GM18858 (cell line): ENCODE measurements at regions not wholly inside any gene's neighbourhood (a gene's known extent, or its start where the extent isn't known, plus 50 kb on each side); places are given as distances from the start of the nearest gene placed in this dataset.

ENCODE experiments used
- ATAC-seq: cut with Tn5 transposase; IDR thresholded peaks from one replicate; pipeline ENCODE4 v1.9.1; 2021; ENCODE audit not compliant: unreplicated experiment

DNA sequence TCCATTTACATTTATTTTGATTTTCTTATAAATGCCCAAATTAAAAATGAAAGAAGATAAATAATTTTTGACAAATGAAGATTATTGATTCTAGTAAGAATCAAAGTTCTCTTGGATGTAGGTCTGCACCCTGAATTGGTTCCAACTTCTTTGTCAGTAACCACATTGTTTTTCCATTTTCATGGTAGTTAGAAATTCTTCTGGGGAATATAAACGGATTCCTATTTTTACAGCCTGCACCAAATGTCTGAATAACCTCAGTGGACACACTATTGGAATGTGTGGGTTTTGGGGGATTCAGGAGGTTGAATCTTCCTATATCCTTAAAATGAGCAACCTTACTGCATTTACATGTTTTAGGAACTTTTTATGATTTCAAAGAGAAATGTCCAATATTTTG, 1085.3 kb upstream of the MAP3K7 start:
- no peak for ATAC-seq

- ATAC-seq: no peak
Observed at GRCh38 chr6:91669871-91670268, 1083.0 kb upstream of the MAP3K7 start.

DNA sequence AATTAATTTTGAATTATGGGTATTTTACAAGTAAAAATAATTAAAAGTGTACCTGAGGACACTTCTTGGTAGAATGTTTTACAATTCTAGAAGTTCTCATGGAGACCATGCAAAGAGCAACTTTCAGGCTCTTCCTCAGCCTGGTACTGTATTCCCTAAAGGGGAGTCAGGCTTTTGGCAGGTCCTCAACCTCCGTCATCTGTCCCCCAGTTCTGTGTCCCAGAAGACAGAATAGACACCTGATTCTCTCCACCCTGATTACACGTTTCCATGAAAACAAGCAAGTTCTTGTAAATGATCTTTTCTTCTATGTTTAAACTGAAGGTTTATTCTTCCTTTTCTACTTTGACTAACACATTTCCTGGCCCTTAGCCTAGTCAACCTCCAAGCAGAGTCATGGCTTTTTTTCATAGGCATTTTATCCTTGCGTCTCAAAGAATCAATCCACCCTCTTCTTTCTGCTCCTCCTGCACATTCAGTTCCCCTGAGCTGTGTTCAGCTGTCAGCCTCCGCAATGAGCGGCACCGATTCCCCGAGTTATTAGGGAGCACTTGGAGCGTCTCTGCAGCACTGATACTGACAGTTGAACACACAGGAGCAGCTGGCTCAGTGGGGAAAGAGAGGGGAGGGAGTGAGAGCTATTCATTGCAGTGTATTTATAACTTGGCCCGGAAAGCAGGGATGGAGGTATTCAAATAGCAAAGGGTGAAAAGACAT, 1082.4 kb upstream of the MAP3K7 start:
- ATAC-seq: no peak

DNA sequence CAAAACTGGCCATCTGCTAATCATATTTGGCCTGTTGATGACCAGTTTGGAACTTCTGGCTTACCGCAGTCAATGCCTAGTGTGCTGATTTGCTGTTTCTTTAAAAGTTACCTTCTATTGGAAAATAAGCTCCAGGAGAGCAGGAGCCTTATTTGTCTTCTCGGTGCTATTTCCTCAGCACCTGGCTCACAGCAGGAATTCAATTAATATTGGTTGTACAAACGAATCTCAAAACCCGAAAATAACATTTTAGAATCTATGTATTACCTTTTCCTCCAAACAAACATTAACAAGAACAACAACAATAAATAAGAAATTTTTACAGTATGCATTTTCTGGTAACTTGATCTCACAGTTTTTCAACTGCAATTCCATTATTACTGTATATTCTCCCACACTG, 1080.7 kb upstream of the MAP3K7 start:
- no peak for ATAC-seq

DNA sequence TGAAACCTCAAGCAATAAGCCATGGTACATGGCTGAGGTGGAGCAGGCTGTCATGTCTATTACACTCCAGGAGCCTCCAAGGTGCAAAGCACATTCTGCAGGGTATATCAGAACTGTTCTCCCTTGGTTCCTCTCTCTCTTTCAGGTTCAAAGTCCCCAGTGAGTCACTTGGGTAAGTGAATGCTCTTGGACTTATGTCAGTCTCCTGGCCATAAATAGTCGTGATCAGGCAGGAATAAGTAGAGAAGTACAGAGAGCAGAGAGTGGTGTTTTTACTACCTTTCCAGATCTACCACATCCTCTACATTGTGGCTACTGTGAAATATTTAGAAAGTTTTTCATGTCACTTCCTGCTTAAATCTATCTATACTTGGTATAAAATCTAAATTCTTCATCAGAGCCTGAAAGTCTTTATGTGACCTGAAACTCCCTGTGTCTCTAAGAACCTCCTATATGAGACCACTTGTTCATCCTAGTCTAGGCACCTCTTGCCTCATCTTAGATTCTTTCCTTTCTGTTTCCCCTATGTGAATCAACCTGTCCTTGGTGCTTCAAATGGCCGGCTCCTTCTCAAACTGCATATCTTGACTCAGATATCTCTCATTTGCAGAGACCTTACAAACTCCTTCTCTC, 1077.6 kb upstream of the MAP3K7 start:
- no peak for ATAC-seq

GRCh38 chr6:91660893-91661292, 1074.0 kb upstream of the MAP3K7 start:
- no peak for ATAC-seq

GRCh38 chr6:91659891-91660290, 1073.0 kb upstream of the MAP3K7 start:
- no peak for ATAC-seq

DNA sequence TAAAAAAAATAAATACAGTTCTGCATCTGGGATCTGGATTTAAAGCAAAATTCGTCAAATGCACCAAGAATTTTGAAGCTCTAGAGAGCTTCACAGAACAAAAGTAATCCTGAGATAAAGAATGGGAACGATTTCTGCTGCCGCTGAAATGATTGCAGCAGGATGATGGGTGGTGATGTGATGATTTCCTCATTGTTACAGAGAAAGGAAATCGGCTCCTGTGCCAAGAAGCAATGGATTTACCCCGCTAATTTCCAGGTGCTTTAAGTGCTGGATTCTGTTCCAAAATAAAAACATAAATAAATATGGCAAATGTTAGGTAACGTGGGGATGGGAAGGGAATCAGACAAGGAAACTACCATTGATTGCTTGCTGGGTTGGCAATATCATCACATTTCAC, 1067.9 kb upstream of the MAP3K7 start:
- ATAC-seq: no peak

DNA sequence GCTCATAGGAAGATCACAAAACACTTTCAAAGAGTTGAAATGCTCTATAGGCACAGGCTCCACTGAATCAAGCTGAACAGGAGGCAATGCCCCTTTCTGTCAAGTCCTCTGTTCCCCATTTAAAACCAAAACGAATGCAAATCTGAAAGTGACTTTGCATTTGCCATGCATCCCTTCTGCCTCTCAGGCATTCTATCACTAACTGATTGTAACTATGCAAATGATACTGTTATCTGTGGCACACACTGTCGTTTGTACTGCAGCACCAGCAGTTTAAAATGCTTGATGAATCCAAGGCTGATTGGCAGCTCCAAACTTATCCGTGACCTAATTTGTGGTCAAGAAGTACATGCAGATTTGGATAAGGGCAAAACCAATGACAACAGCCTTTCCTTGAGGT, 1067.5 kb upstream of the MAP3K7 start:
- no peak for ATAC-seq

DNA sequence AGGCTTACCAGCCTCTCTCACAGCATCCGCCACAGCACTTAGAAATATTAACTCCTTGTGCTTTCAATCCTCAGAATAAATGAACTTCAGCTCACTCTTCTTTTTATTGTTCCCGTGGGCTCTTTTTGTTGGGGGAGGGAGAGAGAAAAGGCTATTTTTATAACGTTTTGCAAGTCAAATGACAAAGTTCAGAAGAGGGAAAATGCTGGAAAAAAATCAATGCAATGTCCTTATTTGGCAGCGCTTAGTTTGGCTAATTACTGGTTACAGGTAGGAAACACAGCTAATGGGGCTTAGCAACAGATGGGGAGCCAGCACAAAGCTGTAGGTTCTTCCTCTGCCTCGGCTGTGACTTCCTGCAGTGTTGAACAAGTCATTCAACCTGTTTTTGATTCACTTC, 1067.0 kb upstream of the MAP3K7 start:
- ATAC-seq: no peak

GRCh38 chr6:91653076-91653723, 1066.3 kb upstream of the MAP3K7 start:
- no peak for ATAC-seq

DNA sequence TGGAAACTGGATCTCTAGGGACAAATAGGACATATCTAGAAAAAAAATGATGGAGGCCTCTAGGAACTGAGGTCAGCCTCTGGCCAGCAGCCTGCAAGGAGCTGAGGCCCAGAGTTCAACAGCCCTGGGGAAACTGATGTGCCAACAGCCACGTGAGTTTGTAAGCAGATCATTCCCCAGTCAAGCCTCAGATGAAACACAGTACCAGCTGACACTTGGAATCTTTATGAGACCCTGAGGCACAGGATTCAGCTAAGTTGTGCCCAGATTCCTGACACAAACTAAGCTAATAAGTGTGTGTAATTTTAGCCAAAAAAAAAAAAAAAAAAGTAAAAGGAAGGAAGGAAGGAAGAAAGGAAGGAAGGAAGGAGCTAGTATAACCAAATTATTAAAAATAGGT, 1059.8 kb upstream of the MAP3K7 start:
- no peak for ATAC-seq

- ATAC-seq: no peak
Observed at GRCh38 chr6:91645811-91646210, 1058.9 kb upstream of the MAP3K7 start.

GRCh38 chr6:91637217-91637616, 1050.3 kb upstream of the MAP3K7 start:
- no peak for ATAC-seq

DNA sequence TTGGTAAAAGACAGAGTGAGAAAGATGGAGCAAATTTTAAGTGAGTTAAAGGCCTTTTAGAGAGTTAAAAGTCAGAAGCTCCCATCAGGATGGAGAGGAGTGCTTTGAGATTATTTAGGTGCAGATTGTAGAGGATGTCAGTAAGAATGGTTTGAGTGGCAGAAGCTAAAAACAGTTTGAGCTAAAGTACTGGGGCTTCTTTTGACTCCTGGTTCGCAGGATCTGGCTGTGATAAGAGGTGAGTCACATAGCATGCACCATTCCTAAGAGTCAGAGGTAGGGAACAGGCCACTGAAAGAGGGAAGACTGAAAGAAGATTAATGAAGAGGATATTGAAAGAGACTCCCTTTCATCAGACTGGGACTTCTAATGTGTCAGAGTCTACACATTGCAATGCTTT, 1047.9 kb upstream of the MAP3K7 start:
- ATAC-seq: no peak

DNA sequence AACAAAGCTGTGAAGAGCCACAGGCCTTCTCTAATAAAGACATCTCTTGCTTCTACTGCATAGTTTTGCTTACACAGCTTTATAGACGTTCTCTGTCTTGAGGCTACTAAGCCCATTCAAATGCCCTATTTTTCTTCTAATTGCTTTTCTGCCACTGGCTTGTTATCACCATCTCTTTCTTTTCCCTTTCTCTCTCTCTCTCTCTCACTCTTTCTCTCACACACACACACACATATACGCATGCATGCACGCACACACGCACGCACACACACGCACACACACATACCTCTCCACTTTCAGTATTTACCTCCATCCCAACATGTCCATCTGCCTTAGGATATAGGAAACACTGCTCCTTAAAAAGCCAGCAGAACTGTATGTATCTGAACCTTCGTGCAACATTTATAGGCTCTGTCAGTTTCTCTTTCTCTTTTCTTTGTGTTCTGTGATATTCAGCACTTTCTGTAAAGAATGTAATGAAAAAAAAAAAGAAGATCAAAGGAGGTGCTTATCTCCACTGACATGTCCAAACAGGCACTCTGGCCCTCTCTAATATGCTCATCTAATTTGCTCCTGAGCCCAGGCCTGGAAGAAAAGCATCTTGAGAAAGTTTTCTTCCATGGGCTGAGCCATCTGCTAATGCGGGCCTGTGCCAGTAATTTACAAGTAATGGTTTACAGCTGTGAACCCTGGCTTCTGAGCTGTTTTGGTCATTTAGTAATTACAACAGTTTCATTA, 1046.7 kb upstream of the MAP3K7 start:
- ATAC-seq: no peak

DNA sequence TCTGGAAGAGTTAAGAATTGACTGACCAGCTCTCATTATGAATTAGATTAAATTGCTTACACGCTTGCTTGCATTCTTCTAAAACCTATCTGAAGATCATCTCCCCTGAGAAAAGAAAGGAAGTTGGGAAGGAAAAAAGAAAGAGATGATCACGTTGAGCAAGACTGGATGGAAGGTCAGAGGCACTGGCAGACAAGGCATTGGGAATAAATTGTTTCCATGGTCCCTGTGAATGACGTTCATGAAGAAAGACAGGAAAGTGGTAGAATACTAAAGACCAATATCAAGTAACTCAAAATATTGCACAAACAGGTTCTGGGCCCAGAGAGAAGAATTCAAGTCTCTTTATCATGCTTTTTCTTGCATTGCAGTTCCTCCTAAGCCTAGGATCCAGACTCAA, 1045.4 kb upstream of the MAP3K7 start:
- ATAC-seq: no peak

DNA sequence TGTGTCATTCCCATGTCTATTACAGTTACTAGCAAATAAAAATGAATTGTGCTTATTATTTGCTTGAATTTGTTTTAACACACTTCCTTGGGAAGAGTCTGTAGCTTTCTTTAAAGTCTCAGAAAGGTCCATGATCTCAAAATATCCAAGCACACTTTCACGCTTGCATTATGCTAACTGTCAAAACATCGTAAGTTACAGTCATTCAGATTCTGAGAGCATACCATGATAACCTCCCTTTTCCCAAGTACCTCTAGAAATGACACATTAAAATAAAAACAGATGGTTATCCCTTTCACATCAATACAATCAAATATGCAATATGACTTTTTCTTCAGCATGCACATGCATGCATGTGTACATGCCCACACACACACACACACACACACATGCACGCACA, 1044.4 kb upstream of the MAP3K7 start:
- no peak for ATAC-seq

DNA sequence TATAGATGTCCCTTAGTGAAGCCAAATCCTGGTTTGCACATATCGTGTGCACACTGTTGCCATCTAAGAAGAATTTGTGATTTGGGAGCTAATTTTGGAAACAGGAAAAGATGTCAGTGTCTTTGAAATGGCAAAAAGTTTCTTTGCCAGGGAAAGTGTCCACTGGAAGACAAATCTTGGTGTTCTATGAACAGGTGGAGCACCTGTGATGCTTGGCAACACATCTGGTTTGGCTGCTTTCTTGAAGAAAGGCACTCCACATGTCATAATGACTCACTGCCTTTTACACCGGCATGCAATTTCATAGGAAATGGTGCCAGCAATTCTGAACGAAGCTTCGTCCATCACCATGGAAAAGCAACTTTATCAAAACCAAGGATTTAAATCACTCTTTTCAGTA, 1040.0 kb upstream of the MAP3K7 start:
- no peak for ATAC-seq

DNA sequence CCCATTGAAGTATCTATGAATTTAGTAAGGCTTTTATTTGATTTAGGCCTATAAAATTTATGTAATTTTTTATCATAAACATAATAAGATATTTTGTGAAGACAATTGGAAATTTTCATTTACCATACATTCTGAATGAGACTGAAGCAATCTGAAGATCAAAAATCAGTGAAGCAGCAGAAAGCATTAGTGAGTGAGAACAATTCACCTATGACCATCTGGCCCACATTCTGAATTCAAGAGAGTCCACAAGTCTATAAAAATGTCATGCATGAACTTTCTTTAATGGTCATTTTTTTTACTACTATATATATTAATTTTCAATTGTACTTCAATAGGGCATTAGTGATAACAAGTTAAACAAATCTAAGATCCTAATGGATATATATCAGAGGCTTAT, 1026.6 kb upstream of the MAP3K7 start:
- no peak for ATAC-seq

DNA sequence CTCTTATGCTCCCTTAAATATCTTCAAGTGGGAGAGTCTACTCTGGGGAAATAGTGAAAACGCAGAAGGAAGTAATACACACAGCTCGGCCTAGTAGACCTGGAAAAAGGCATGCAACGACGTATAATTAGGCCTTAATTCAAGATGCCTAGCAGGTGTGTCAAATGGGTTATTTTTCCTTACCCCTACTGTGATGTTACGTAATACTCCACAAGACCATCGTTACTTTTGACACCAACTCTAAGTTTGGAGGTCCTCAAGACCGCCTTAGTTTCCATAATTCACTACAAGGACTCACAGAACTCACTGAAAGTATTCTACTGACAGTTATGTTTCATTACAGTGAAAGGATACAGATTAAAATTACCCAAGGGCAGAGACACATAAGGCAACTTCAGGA, 1024.3 kb upstream of the MAP3K7 start:
- ATAC-seq: no peak

- no peak for ATAC-seq
Observed at GRCh38 chr6:91608428-91608827, 1021.6 kb upstream of the MAP3K7 start.
